GM12801 (cell line): ENCODE measurements at regions not wholly inside any gene's neighbourhood (a gene's known extent, or its start where the extent isn't known, plus 50 kb on each side); places are given as distances from the start of the nearest gene placed in this dataset.

Experiments used
- TF ChIP-seq, protein P1 (sequence below): IDR thresholded peaks from one replicate; pipeline ENCODE4 v1.5.1; 2011; ENCODE audit warnings: control low read depth; ENCODE audit not compliant: insufficient read length; ENCODE audit errors: extremely low read depth

DNA sequence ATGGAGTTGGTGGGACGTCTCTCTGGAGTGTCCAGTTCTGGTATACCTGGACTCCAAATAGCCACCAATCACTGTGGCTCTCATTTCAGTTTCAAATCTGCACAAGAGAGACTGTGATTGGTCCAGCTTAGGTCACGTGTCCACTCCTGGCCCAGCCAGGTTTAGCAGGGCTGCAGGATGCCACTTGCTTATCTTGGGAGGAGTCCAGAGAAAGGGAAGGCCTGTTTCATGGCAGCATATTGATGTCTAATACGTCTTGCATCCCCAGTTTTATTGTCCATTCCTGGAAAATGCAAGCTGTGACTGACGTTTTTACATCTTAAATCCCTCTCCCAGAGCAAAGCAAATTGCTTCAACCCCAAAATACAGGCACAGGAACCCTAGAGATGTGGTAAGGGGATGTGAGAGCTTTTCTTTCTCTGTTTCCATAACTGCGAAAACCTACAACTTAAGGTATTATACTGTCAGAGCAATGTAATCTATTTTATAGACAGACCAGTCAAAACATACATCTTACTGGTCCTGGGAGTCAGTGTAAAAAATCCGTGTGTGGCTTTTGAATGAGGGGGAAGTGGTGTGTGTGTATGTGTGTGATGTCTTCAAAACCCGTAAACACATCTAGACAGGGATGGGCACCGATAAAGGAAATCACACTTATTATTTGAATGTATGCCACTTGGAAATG lies 274.4 kb downstream of the TLE3 start:
- TF ChIP-seq, protein P1, sequence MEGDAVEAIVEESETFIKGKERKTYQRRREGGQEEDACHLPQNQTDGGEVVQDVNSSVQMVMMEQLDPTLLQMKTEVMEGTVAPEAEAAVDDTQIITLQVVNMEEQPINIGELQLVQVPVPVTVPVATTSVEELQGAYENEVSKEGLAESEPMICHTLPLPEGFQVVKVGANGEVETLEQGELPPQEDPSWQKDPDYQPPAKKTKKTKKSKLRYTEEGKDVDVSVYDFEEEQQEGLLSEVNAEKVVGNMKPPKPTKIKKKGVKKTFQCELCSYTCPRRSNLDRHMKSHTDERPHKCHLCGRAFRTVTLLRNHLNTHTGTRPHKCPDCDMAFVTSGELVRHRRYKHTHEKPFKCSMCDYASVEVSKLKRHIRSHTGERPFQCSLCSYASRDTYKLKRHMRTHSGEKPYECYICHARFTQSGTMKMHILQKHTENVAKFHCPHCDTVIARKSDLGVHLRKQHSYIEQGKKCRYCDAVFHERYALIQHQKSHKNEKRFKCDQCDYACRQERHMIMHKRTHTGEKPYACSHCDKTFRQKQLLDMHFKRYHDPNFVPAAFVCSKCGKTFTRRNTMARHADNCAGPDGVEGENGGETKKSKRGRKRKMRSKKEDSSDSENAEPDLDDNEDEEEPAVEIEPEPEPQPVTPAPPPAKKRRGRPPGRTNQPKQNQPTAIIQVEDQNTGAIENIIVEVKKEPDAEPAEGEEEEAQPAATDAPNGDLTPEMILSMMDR = no peak

DNA sequence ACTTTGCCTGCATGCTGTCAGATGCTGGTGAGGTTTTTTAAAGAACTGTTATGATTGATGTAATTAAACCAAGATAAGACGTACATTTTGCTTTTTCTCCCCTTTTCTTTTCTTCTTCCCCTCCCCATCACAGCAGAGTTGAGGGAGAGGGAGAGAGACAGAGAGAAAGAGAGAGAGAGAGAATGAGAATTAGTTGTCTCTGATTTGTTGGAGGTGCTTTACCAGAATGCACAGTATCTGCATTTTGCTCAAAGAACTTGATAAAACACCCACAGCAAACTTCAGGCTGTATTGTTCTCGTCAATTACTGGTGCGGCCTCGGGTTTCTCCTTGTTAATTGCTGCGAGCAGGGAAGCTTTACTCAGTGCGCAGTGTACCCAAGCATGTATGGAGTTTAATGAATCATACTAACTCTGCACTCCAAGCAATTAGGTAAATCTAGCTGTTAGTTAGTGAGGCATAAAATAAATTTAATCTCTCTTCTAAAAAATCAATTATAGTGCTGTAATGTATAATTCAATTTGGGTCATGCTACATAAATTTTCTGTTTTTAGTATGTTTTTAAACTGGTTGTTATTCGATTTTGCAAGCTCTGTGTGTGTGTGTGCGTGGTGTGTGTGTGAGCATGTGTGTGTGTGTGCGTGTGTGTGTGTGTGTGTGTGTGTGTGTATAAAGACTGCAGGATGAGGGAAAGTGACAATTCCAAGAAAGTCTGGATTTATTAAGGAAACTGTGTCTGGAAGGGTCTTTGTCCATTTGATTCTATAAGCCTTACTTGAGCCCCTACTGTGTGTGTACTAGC lies 273.4 kb downstream of the TLE3 start:
- TF ChIP-seq, protein P1 = no peak

DNA sequence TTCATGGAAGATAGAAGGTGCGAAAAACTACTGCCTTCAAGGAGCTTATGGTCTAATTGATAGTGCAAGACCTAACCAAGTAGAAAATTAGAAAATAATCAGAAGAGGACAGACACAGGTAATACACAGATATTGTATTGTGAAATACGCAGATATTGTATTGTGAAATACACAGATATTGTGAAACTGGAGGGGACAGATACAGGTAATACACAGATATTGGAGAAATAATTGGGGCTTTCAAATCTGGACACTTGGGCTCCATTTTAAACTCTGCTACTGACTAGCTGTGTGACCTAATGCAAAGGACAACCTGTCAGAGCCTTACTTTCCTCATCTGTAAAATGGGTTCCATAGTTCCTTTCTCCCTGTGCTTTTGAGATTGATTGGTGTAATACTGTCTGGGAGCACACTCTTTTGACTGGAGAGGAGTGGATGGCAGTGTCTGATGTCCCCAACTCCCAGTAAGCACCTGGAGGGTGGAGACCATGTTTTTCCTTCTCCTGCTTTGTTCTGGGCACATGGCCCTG lies 272.8 kb downstream of the TLE3 start:
- TF ChIP-seq, protein P1 = no peak

DNA sequence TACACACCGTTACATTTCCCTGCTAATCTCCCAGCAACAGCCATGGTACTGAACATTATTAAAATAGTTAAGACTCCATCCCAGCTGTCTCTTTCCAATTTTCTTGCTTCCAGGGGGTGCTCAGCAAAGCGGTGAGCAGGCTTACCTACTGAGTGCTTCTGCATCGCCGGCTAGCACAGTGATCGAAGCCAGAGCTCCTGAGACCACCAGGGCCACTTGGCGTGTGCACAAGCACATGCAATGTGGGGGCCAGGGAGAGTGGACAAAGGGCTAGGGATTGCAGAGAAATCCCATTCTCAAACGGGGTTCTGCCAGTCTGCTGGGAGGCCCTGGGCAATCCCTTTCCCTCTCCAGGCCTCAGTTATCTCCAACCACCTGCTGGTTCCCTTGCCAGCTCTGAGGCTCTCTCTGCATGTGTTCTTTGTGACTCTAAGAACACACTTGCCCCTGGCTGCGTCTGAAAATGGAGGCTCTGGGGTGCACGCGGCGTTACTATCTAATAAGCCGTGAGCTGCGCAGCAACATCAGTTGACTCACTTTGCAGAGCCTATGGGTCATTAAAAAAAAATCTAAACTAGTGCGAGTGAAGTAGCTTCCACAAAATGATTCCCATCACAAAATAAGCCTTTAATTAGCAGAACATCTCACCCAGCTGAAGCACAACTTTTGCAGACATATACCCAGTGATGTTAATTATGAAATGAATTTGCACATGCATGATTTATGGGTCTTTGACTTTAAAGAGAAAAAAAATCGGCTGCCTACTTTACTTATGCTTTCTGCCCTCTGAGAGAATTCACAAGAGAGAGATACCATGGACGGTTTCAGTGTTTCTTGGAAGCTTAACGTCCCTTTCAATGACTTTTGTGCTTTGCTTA lies 271.5 kb downstream of the TLE3 start:
- TF ChIP-seq, protein P1 = no peak

DNA sequence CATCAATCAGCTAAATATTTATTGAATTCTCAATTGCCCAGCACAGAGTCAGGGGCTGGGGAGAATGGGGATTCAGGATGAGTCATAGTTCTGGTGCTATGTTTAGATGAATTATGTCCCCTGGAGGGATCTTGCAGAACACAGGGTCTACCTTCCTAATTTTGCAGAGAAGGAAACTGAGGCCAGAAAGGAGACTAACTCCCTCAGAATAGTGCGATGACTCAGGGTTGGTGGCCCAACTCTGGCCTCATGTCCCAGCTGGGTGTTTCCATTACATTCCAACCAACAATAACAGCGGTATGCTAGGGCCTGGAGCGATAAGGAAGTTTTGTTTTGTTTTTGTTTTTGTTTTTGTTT lies 270.9 kb downstream of the TLE3 start:
- TF ChIP-seq, protein P1 = no peak

DNA sequence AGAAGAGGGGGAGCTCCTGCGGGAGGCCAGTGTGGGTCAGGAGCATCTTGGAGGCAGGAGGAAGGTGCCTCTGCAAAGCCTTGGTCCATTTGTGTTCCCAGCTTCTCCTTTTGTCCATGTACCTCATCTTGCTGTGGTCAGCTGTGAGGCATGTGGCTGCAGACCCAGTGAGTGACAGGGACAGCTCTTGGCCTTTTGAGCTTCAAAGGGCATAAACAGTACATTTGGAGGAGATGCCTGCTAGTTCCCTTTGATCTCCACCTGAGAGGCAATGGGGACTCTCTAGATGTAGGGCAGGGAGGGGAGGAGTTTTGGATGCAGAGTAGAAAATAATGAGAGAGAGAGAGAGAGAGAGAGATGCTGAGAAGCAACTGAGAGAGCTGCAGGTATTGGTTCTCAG lies 270.0 kb downstream of the TLE3 start:
- TF ChIP-seq, protein P1 = no peak
